GM12878 (cell line): ENCODE measurements at regions not wholly inside any gene's neighbourhood (a gene's known extent, or its start where the extent isn't known, plus 50 kb on each side); places are given as distances from the start of the nearest gene placed in this dataset.

ENCODE experiments used
- CUX1 ChIP-seq: IDR thresholded peaks from 2 replicates; pipeline ENCODE4 v1.6.1; 2012; ENCODE audit warnings: improper control_type of control experiment, low read depth, low read length; ENCODE audit not compliant: insufficient replicate concordance
- IRF5 ChIP-seq: fragments of 450-650 bp; IDR thresholded peaks from 2 replicates; pipeline ENCODE4 v1.6.1; 2017; ENCODE audit warnings: borderline replicate concordance
- NR2F1 ChIP-seq: fragments of 450-650 bp; conservative IDR thresholded peaks from 2 replicates; pipeline ENCODE4 v1.6.1; 2017; ENCODE audit warnings: mild to moderate bottlenecking
- USF2 ChIP-seq: IDR thresholded peaks from 2 replicates; pipeline ENCODE4 v1.6.1; 2011; ENCODE audit warnings: low read depth, low read length, improper control_type of control experiment, borderline replicate concordance

DNA sequence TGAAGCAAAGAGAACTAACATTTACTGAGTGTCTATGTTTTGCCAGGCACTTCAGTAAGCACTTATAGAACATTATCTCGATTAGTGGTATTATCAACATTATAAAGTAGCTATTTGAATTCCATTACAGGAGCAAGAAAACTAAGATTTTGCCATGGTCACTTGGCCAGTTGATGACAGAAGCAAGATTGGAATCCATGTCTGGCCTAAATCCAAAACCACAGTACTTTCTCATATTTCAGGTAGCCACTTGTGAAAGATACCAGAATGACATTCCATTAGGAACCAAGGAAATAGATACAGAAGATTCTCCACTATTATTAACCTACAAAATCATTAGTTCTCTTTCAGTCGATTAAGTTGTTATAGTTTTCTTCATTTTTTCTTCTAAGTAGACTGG, 691.0 kb upstream of the API5 start (continued):
- TF ChIP-seq IRF5 (no peak), NR2F1 (no peak), USF2 (no peak), CUX1 (no peak)
- TF ChIP-seq, all 136 proteins: peak for 0
